ENCODE measurements at regions not wholly inside any gene's neighbourhood (a gene's known extent, or its start where the extent isn't known, plus 50 kb on each side); places are given as distances from the start of the nearest gene placed in this dataset.

GRCh38 chr18:77671456-77672167, 422.0 kb downstream of the GALR1 start:
- H3K27me3 ChIP-seq (ENCODE audit: control insufficient read depth, insufficient read depth, low read length): no peaks in the 10 kb centered on the region
- H3K4me3 ChIP-seq (ENCODE audit: low read length): no peak overlapping the region
- no peaks in the 10 kb centered on the region for H3K36me3 ChIP-seq (ENCODE audit: control insufficient read depth, insufficient read depth, low read length)
- H3K9ac ChIP-seq (ENCODE audit: low read length): no peak overlapping the region
- H3K27ac ChIP-seq (ENCODE audit: low read depth, low read length): no peak overlapping the region
- H3K4me1 ChIP-seq (ENCODE audit: control insufficient read depth, insufficient read depth, low read length): no peaks in the 10 kb centered on the region

GRCh38 chr18:77676910-77677309, 427.3 kb downstream of the GALR1 start:
- Histone ChIP-seq H3K27me3 (ENCODE audit: control insufficient read depth, insufficient read depth, low read length) (no peaks in the 10 kb centered on the region), H3K4me1 (ENCODE audit: control insufficient read depth, insufficient read depth, low read length) (no peaks in the 10 kb centered on the region), H3K4me3 (ENCODE audit: low read length) (no peak overlapping the region), H3K36me3 (ENCODE audit: control insufficient read depth, insufficient read depth, low read length) (no peaks in the 10 kb centered on the region), H3K27ac (ENCODE audit: low read depth, low read length) (no peak overlapping the region), H3K9ac (ENCODE audit: low read length) (no peak overlapping the region)

- Histone ChIP-seq H3K9ac (ENCODE audit: low read length) (no peak overlapping the region), H3K36me3 (ENCODE audit: control insufficient read depth, insufficient read depth, low read length) (no peaks in the 10 kb centered on the region), H3K27me3 (ENCODE audit: control insufficient read depth, insufficient read depth, low read length) (no peaks in the 10 kb centered on the region), H3K27ac (ENCODE audit: low read depth, low read length) (no peak overlapping the region), H3K4me1 (ENCODE audit: control insufficient read depth, insufficient read depth, low read length) (no peaks in the 10 kb centered on the region), H3K4me3 (ENCODE audit: low read length) (no peak overlapping the region)
These were observed 427.9 kb downstream of the GALR1 start for GRCh38 chr18:77677536-77677935.

DNA sequence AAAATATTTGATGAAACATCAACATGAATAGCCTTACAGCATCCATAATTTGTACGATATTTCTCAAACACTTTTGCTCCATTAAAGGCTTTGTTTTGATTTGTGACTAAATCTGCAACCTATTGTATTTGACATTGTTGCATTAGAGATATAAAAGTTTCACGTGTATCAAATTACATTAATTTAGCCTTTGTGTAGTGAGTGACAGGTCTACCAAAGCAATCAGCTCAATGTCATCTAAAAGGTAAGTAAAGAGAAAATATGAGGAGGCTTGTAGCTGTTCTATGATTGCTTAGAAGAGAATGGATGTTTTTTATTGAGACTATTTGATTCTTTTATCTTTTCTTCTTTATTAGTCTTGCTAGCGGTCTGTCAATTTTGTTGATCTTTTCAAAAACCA, 430.2 kb downstream of the GALR1 start:
- H3K36me3 ChIP-seq (ENCODE audit: control insufficient read depth, insufficient read depth, low read length): no peaks in the 10 kb centered on the region
- no peak overlapping the region for H3K27ac ChIP-seq (ENCODE audit: low read depth, low read length)
- H3K4me3 ChIP-seq (ENCODE audit: low read length): no peak overlapping the region
- no peaks in the 10 kb centered on the region for H3K27me3 ChIP-seq (ENCODE audit: control insufficient read depth, insufficient read depth, low read length)
- no peaks in the 10 kb centered on the region for H3K4me1 ChIP-seq (ENCODE audit: control insufficient read depth, insufficient read depth, low read length)
- no peak overlapping the region for H3K9ac ChIP-seq (ENCODE audit: low read length)

DNA sequence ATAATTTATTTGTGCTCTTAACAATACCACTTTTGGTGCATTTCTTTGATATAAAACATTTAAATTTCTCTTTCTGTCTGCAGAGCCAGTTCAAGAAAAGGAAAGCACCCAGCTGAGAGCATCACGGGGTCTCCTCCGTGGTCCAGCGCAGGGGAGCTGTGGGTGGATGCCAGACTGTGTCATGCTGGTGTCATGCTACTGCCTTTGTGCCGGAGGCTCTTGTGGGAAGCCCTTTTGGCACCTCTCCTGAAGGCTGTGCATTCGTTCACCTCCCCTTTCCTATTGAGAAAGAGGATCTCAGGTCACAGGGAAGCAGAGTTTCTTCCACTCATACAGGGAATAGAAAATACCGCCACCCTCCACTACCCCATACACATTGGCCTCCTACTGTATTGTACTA, 450.4 kb downstream of the GALR1 start:
- no peaks in the 10 kb centered on the region for H3K4me1 ChIP-seq (ENCODE audit: control insufficient read depth, insufficient read depth, low read length)
- H3K4me3 ChIP-seq (ENCODE audit: low read length): no peak overlapping the region
- H3K27ac ChIP-seq (ENCODE audit: low read depth, low read length): no peak overlapping the region
- no peak overlapping the region for H3K9ac ChIP-seq (ENCODE audit: low read length)
- H3K27me3 ChIP-seq (ENCODE audit: control insufficient read depth, insufficient read depth, low read length): no peaks in the 10 kb centered on the region
- no peaks in the 10 kb centered on the region for H3K36me3 ChIP-seq (ENCODE audit: control insufficient read depth, insufficient read depth, low read length)

DNA sequence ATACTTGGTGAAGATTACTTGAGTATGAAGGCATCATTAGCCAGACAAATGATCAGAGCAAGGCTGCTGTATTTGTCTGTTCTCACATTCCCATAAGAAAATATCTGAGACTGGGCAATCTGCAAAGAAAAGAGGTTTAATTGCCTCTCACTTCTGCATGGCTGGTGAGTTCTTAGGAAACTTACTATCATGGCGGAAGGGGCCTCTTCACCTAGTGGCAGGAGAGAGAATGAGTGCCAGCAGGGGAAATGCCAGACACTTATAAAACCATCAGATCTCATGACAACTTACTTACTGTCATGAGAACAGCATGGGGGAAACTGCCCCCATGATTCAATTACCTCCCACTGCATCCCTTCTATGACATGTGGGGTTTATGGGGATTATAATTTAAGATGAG, 452.3 kb downstream of the GALR1 start:
- Histone ChIP-seq H3K36me3 (ENCODE audit: control insufficient read depth, insufficient read depth, low read length) (no peaks in the 10 kb centered on the region), H3K27ac (ENCODE audit: low read depth, low read length) (no peak overlapping the region), H3K4me1 (ENCODE audit: control insufficient read depth, insufficient read depth, low read length) (no peaks in the 10 kb centered on the region), H3K4me3 (ENCODE audit: low read length) (no peak overlapping the region), H3K9ac (ENCODE audit: low read length) (no peak overlapping the region), H3K27me3 (ENCODE audit: control insufficient read depth, insufficient read depth, low read length) (no peaks in the 10 kb centered on the region)

GRCh38 chr18:77702686-77703085, 453.0 kb downstream of the GALR1 start:
- no peak overlapping the region for H3K27ac ChIP-seq (ENCODE audit: low read depth, low read length)
- H3K27me3 ChIP-seq (ENCODE audit: control insufficient read depth, insufficient read depth, low read length): no peaks in the 10 kb centered on the region
- no peaks in the 10 kb centered on the region for H3K4me1 ChIP-seq (ENCODE audit: control insufficient read depth, insufficient read depth, low read length)
- H3K36me3 ChIP-seq (ENCODE audit: control insufficient read depth, insufficient read depth, low read length): no peaks in the 10 kb centered on the region
- no peak overlapping the region for H3K9ac ChIP-seq (ENCODE audit: low read length)
- no peak overlapping the region for H3K4me3 ChIP-seq (ENCODE audit: low read length)

- Histone ChIP-seq H3K4me3 (ENCODE audit: low read length) (no peak overlapping the region), H3K4me1 (ENCODE audit: control insufficient read depth, insufficient read depth, low read length) (no peaks in the 10 kb centered on the region), H3K9ac (ENCODE audit: low read length) (no peak overlapping the region), H3K27me3 (ENCODE audit: control insufficient read depth, insufficient read depth, low read length) (no peaks in the 10 kb centered on the region), H3K36me3 (ENCODE audit: control insufficient read depth, insufficient read depth, low read length) (no peaks in the 10 kb centered on the region), H3K27ac (ENCODE audit: low read depth, low read length) (no peak overlapping the region)
These were observed 455.7 kb downstream of the GALR1 start for GRCh38 chr18:77705301-77705700.

GRCh38 chr18:77708826-77709506, 459.3 kb downstream of the GALR1 start:
- H3K4me1 ChIP-seq (ENCODE audit: control insufficient read depth, insufficient read depth, low read length): no peaks in the 10 kb centered on the region
- H3K36me3 ChIP-seq (ENCODE audit: control insufficient read depth, insufficient read depth, low read length): no peaks in the 10 kb centered on the region
- H3K4me3 ChIP-seq (ENCODE audit: low read length): no peak overlapping the region
- H3K27me3 ChIP-seq (ENCODE audit: control insufficient read depth, insufficient read depth, low read length): no peaks in the 10 kb centered on the region
- no peak overlapping the region for H3K27ac ChIP-seq (ENCODE audit: low read depth, low read length)
- no peak overlapping the region for H3K9ac ChIP-seq (ENCODE audit: low read length)

DNA sequence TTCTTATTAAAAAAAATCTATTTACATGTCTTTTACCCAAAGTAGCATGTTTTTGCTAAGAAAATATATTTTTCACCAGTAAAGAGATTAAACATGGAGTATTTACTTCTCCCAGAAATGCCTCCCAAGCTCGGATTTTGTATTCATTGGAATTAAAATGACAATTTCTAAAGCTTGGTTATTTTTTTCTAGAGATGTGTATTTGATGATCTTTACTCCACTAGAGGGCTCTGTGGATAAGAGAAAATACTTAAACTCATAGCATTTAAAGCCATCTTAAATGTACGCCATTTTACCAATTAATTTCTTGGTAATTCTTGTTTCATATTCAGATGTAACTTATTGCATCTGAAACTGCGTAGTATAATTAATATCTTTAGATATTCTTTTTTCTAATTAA, 461.4 kb downstream of the GALR1 start:
- H3K27me3 ChIP-seq (ENCODE audit: control insufficient read depth, insufficient read depth, low read length): no peaks in the 10 kb centered on the region
- H3K9ac ChIP-seq (ENCODE audit: low read length): no peak overlapping the region
- H3K27ac ChIP-seq (ENCODE audit: low read depth, low read length): no peak overlapping the region
- H3K36me3 ChIP-seq (ENCODE audit: control insufficient read depth, insufficient read depth, low read length): no peaks in the 10 kb centered on the region
- H3K4me3 ChIP-seq (ENCODE audit: low read length): no peak overlapping the region
- no peaks in the 10 kb centered on the region for H3K4me1 ChIP-seq (ENCODE audit: control insufficient read depth, insufficient read depth, low read length)

DNA sequence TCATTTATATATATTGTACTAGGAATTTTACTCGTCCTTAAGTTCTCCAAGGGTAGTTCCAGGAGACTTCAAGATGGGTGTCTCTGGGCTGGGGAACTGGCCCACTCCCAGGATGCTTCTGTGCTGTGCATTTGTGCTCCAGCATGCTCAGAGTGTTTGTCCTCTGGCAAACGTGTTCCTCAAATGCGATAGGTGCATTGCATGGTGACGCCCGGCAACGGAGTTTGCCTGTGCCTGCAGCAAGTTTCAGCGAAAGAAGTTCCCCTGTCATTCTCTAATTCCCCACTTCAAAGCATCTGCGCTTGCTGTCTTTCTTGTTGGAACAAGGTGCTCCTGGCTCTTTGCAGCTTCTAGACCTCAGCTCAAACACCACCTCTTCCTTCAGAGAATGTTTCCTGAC, 465.1 kb downstream of the GALR1 start:
- Histone ChIP-seq H3K27me3 (ENCODE audit: control insufficient read depth, insufficient read depth, low read length) (no peaks in the 10 kb centered on the region), H3K36me3 (ENCODE audit: control insufficient read depth, insufficient read depth, low read length) (no peaks in the 10 kb centered on the region), H3K4me3 (ENCODE audit: low read length) (no peak overlapping the region), H3K9ac (ENCODE audit: low read length) (no peak overlapping the region), H3K27ac (ENCODE audit: low read depth, low read length) (no peak overlapping the region), H3K4me1 (ENCODE audit: control insufficient read depth, insufficient read depth, low read length) (no peaks in the 10 kb centered on the region)

GRCh38 chr18:77716282-77716681, 466.6 kb downstream of the GALR1 start:
- no peak overlapping the region for H3K27ac ChIP-seq (ENCODE audit: low read depth, low read length)

DNA sequence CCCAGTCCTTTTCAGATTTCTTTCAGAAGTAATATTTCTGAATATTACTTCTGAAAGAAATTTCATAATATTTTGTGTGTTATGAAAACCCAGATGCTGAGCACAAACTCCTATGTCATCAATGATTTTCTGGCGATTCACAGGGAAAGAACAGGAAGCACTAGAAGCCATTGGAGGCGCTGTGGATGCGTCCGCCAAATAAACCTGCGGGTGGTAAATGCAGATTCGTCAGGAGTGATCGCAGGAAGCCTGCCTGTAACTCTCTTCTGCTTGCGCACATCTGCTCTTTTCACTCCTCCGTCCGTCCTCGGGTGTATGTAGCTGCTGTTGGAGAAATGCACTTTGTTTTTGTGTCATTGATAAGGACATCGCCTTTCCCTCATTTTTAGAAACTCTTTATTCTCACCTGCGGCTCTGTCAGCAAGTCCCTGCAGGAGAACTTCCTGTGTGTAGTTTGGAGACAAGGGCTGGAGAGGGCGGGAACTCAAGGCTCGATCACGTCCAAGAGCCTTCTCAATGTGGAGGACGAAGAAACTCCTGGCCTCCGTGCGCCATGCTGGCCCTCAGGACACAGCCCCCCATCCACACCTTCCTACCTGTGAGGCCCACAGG, 483.8 kb downstream of the GALR1 start:
- Histone ChIP-seq H3K27ac (ENCODE audit: low read depth, low read length) (no peak overlapping the region), H3K36me3 (ENCODE audit: control insufficient read depth, insufficient read depth, low read length) (no peaks in the 10 kb centered on the region)

More at GRCh38 chr18:77716282-77716681, 466.6 kb downstream of the GALR1 start:
- Histone ChIP-seq H3K9ac (ENCODE audit: low read length) (no peak overlapping the region), H3K27me3 (ENCODE audit: control insufficient read depth, insufficient read depth, low read length) (no peaks in the 10 kb centered on the region), H3K4me3 (ENCODE audit: low read length) (no peak overlapping the region), H3K36me3 (ENCODE audit: control insufficient read depth, insufficient read depth, low read length) (no peaks in the 10 kb centered on the region), H3K4me1 (ENCODE audit: control insufficient read depth, insufficient read depth, low read length) (no peaks in the 10 kb centered on the region)

More for the DNA sequence above, 483.8 kb downstream of the GALR1 start:
- no peak overlapping the region for H3K9ac ChIP-seq (ENCODE audit: low read length)
- peaks cover 2% of the 10 kb centered on the region for H3K27me3 ChIP-seq (ENCODE audit: control insufficient read depth, insufficient read depth, low read length)
- H3K4me3 ChIP-seq (ENCODE audit: low read length): no peak overlapping the region
- H3K4me1 ChIP-seq (ENCODE audit: control insufficient read depth, insufficient read depth, low read length): no peaks in the 10 kb centered on the region
